ENCODE measurements at regions not wholly inside any gene's neighbourhood (a gene's known extent, or its start where the extent isn't known, plus 50 kb on each side); places are given as distances from the start of the nearest gene placed in this dataset.
"Not testable (repeated sequence)": the region's sequence is repeated elsewhere in the genome, so short reads cannot be mapped to it uniquely, and the experiment has no call there.

- no peak for DNase-seq
Measured at GRCh38 chr6:158920311-158920905, 79.6 kb downstream of the RSPH3 start.

- no peak for DNase-seq
Measured at GRCh38 chr6:158919865-158920264, 80.1 kb downstream of the RSPH3 start.

GRCh38 chr6:158916617-158917016 is 83.4 kb downstream of the RSPH3 start:
- no peak for DNase-seq

GRCh38 chr6:158914923-158915322 is 85.1 kb downstream of the RSPH3 start:
- no peak for DNase-seq

- DNase-seq: no peak
Measured at GRCh38 chr6:158913580-158913979, 86.4 kb downstream of the RSPH3 start.

GRCh38 chr6:158912655-158913054 is 87.3 kb downstream of the RSPH3 start:
- no peak for DNase-seq

GRCh38 chr6:158911746-158912480 is 88.1 kb downstream of the RSPH3 start:
- peak; percentile 16 for DNase-seq

GRCh38 chr6:158910484-158911440 is 89.2 kb downstream of the RSPH3 start:
- DNase-seq: peak; percentile 49

- no peak for DNase-seq
Measured at GRCh38 chr6:158909938-158910337, 90.1 kb downstream of the RSPH3 start.

- DNase-seq: no peak
Measured at GRCh38 chr6:158908606-158909005, 89.4 kb upstream of the EZR start.

- no peak for DNase-seq
Measured at GRCh38 chr6:158907931-158908330, 88.8 kb upstream of the EZR start.

GRCh38 chr6:158906926-158907325 is 87.8 kb upstream of the EZR start:
- DNase-seq: no peak

- no peak for DNase-seq
Measured at GRCh38 chr6:158905277-158905676, 86.1 kb upstream of the EZR start.

GRCh38 chr6:158903801-158904200 is 84.6 kb upstream of the EZR start:
- no peak for DNase-seq

GRCh38 chr6:158900663-158901312 is 81.6 kb upstream of the EZR start:
- no peak for DNase-seq

- DNase-seq: no peak
Measured at GRCh38 chr6:158897236-158897635, 78.1 kb upstream of the EZR start.

GRCh38 chr6:158895661-158896060 is 76.5 kb upstream of the EZR start:
- DNase-seq: no peak

- no peak for DNase-seq
Measured at GRCh38 chr6:158894193-158894592, 75.0 kb upstream of the EZR start.

- no peak for DNase-seq
Measured at GRCh38 chr6:158892266-158892665, 73.1 kb upstream of the EZR start.

GRCh38 chr6:158891560-158891959 is 72.4 kb upstream of the EZR start:
- not testable (repeated sequence) for DNase-seq

GRCh38 chr6:158888171-158888570 is 69.0 kb upstream of the EZR start:
- DNase-seq: not testable (repeated sequence)

GRCh38 chr6:158886346-158886977 is 67.3 kb upstream of the EZR start:
- not testable (repeated sequence) for DNase-seq

- DNase-seq: not testable (repeated sequence)
Measured at GRCh38 chr6:158881884-158882283, 62.7 kb upstream of the EZR start.

Data from suppressor macrophage treated with lipopolysaccharide for 4 hours (primary cell).